Suprapubic skin (tissue), 4 donors: ENCODE measurements at regions not wholly inside any gene's neighbourhood (a gene's known extent, or its start where the extent isn't known, plus 50 kb on each side); places are given as distances from the start of the nearest gene placed in this dataset.
A peak's percentile ranks its signal among the peaks of the same experiment; 100 is the strongest.

ENCODE experiments used
- DNase-seq, 2 donors: peaks; one replicate each; pipeline ENCODE4 v3.0.0-alpha.2; 2019; ENCODE audit warnings: low spot score in 2 of 2
- H3K27ac ChIP-seq: fragments of 200-600 bp; sonication (generic); one replicate; pipeline ENCODE4 v1.5.1; 2019
- H3K27me3 ChIP-seq: fragments of 200-600 bp; sonication (generic); one replicate; pipeline ENCODE4 v1.5.1; 2019
- H3K36me3 ChIP-seq: fragments of 200-600 bp; sonication (generic); one replicate; pipeline ENCODE4 v1.5.1; 2019
- H3K4me1 ChIP-seq: fragments of 200-600 bp; sonication (generic); one replicate; pipeline ENCODE4 v1.5.1; 2019
- H3K4me3 ChIP-seq: fragments of 200-600 bp; sonication (generic); one replicate; pipeline ENCODE4 v1.5.1; 2019; ENCODE audit warnings: mild to moderate bottlenecking
- H3K9me3 ChIP-seq: fragments of 200-600 bp; sonication (generic); one replicate; pipeline ENCODE4 v1.5.1; 2019
- CTCF ChIP-seq, 2 donors: fragments of 200-600 bp in 1 of 2; fragments of 450-650 bp in 1 of 2; sonication (generic) in 1 of 2; IDR thresholded peaks; one replicate each; pipeline ENCODE4 v1.5.1; 2016 to 2019; ENCODE audit warnings: antibody characterized with exemption in 2 of 2, mild to moderate bottlenecking in 1 of 2, moderate library complexity in 1 of 2
- EP300 ChIP-seq: sonication (generic); formaldehyde crosslinking; IDR thresholded peaks from one replicate; pipeline ENCODE4 v1.6.1; 2017; ENCODE audit warnings: antibody characterized with exemption
- POLR2A ChIP-seq, 2 donors: fragments of 450-650 bp; IDR thresholded peaks; one replicate each; pipeline ENCODE4 v1.6.1; 2017; ENCODE audit warnings: antibody characterized with exemption in 2 of 2, mild to moderate bottlenecking in 2 of 2, moderate library complexity in 2 of 2
- POLR2AphosphoS5 ChIP-seq, 3 donors: sonication (generic); formaldehyde crosslinking; IDR thresholded peaks; one replicate each; pipeline ENCODE4 v1.6.1; 2017; ENCODE audit warnings: antibody characterized with exemption in 3 of 3
- WGBS: methylation state at CpG from one replicate; pipeline ENCODE4 v1.1.5; 2018; 5-methylcytosine and 5-hydroxymethylcytosine counted together

- TF ChIP-seq CTCF (IDR thresholded peaks at IDR 0.05) (no peak), POLR2AphosphoS5 (IDR thresholded peaks at IDR 0.05) (no peak)
- Histone ChIP-seq H3K27ac (peak overlapping the region; percentile 13), H3K27me3 (no peaks in the 10 kb centered on the region), H3K36me3 (no peaks in the 10 kb centered on the region), H3K4me3 (no peak overlapping the region), H3K9me3 (no peaks in the 10 kb centered on the region), H3K4me1 (no peaks in the 10 kb centered on the region)
- DNase-seq, result no peak
- WGBS, result 68% methylated on average over 3 of the region's 3 CpGs
Observed at GRCh38 chr2:188664951-188665595, 309.1 kb upstream of the COL3A1 start.

GRCh38 chr2:188665727-188666304 lies 308.4 kb upstream of the COL3A1 start:
- no peak overlapping the region for H3K4me3 ChIP-seq
- TF ChIP-seq CTCF (IDR thresholded peaks at IDR 0.05) (no peak), POLR2AphosphoS5 (IDR thresholded peaks at IDR 0.05) (no peak)
- no peak for DNase-seq
- no peak overlapping the region for H3K27ac ChIP-seq
- no peaks in the 10 kb centered on the region for H3K9me3 ChIP-seq
- H3K4me1 ChIP-seq, result no peaks in the 10 kb centered on the region
- H3K27me3 ChIP-seq, result no peaks in the 10 kb centered on the region
- H3K36me3 ChIP-seq, result no peaks in the 10 kb centered on the region

- Histone ChIP-seq H3K27ac (no peak overlapping the region), H3K4me1 (no peaks in the 10 kb centered on the region), H3K4me3 (no peak overlapping the region), H3K36me3 (no peaks in the 10 kb centered on the region), H3K27me3 (no peaks in the 10 kb centered on the region), H3K9me3 (no peaks in the 10 kb centered on the region)
- no peak for DNase-seq
- TF ChIP-seq POLR2A (IDR thresholded peaks at IDR 0.05) (no peak), CTCF (IDR thresholded peaks at IDR 0.05) (no peak), EP300 (no peak), POLR2AphosphoS5 (IDR thresholded peaks at IDR 0.05) (no peak)
Observed at GRCh38 chr2:188666503-188666902, 307.7 kb upstream of the COL3A1 start.

- Histone ChIP-seq H3K4me3 (no peak overlapping the region), H3K36me3 (no peaks in the 10 kb centered on the region), H3K27ac (no peak overlapping the region), H3K4me1 (no peaks in the 10 kb centered on the region), H3K27me3 (no peaks in the 10 kb centered on the region), H3K9me3 (no peaks in the 10 kb centered on the region)
- no peak for DNase-seq
- TF ChIP-seq POLR2AphosphoS5 (IDR thresholded peaks at IDR 0.05) (no peak), POLR2A (IDR thresholded peaks at IDR 0.05) (no peak), CTCF (IDR thresholded peaks at IDR 0.05) (no peak), EP300 (no peak)
- 31% methylated on average over 4 of the region's 4 CpGs for WGBS
Observed at GRCh38 chr2:188668017-188668680, 306.0 kb upstream of the COL3A1 start.

GRCh38 chr2:188675391-188676009 lies 298.7 kb upstream of the COL3A1 start:
- H3K4me3 ChIP-seq, result no peak overlapping the region
- H3K36me3 ChIP-seq, result no peaks in the 10 kb centered on the region
- H3K4me1 ChIP-seq, result no peaks in the 10 kb centered on the region
- H3K27me3 ChIP-seq, result no peaks in the 10 kb centered on the region
- no peaks in the 10 kb centered on the region for H3K9me3 ChIP-seq
- H3K27ac ChIP-seq, result peak overlapping the region; percentile 40
- no peak for DNase-seq
- TF ChIP-seq EP300, result no peak
- no peak for TF ChIP-seq POLR2AphosphoS5 (IDR thresholded peaks at IDR 0.05)
- TF ChIP-seq CTCF (IDR thresholded peaks at IDR 0.05), result no peak
- no peak for TF ChIP-seq POLR2A (IDR thresholded peaks at IDR 0.05)
